T-helper 2 cell treated with Interferon-gamma antibody and Interleukin-4, amounts not matched to agents 5 μg/mL and 100 μg/mL, for 36 hours (primary cell): ENCODE measurements at regions not wholly inside any gene's neighbourhood (a gene's known extent, or its start where the extent isn't known, plus 50 kb on each side); places are given as distances from the start of the nearest gene placed in this dataset.
"Not testable (repeated sequence)": the region's sequence is repeated elsewhere in the genome, so short reads cannot be mapped to it uniquely, and the experiment has no call there.

ENCODE experiments used
- DNase-seq: peaks from one replicate; pipeline ENCODE4 v3.0.0; 2021; ENCODE audit warnings: low spot score
- H3K27ac Mint-ChIP-seq: one replicate; pipeline ENCODE4 v1.8.0; 2021; ENCODE audit warnings: mild to moderate bottlenecking, mixed read lengths
- H3K27me3 Mint-ChIP-seq: one replicate; pipeline ENCODE4 v1.8.0; 2021; ENCODE audit warnings: low read depth, mixed read lengths
- H3K36me3 Mint-ChIP-seq: one replicate; pipeline ENCODE4 v1.8.0; 2021; ENCODE audit warnings: low read depth, mixed read lengths
- H3K4me1 Mint-ChIP-seq: one replicate; pipeline ENCODE4 v1.8.0; 2021; ENCODE audit warnings: low read depth, mixed read lengths
- H3K4me3 Mint-ChIP-seq: one replicate; pipeline ENCODE4 v1.8.0; 2022; ENCODE audit warnings: mild to moderate bottlenecking, moderate library complexity, mixed read lengths
- H3K9me3 Mint-ChIP-seq: one replicate; pipeline ENCODE4 v1.8.0; 2021; ENCODE audit warnings: mixed read lengths

DNA sequence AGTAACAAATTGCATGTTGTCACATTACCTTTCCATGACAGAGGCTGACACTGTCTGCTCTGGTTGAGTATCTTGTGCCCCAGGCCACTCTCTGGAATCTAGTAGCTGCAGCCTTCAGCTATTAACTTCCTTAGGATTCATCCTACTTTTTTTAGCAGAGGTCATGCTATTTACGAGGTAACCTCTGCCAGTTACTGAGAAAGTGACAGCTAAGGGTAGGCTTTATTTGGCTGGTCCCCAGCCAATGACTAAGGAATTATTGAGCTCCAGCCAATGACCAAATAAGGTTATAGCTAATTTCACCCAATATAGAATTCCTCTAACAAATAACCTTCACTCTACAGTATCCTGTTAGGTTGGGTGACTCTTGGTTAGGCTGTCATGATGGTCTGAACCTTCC, 1361.7 kb downstream of the XPNPEP1 start:
- no peak for DNase-seq

DNA sequence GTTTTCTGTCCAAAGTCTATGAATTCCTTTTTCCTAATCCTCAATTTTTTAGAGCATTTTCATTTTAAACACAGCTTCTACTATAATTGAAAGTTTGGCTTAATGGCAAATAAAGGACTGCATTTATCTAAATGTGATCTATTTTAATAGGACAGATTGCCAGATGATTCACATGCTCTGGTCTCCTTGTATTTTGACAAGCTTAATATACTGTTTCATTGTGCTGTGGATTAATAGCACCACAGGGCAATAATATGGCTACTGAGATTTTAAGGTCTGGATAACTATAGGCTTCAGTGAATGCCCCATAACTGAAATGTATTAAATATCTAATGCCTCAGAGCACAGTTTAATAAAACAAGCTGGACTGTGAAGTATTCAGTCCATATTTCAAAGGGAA, 1362.8 kb downstream of the XPNPEP1 start:
- no peaks in the 10 kb centered on the region for H3K36me3 Mint-ChIP-seq
- DNase-seq = no peak
- no peaks in the 10 kb centered on the region for H3K4me1 Mint-ChIP-seq
- H3K27me3 Mint-ChIP-seq = no peaks in the 10 kb centered on the region
- H3K27ac Mint-ChIP-seq = no peak overlapping the region
- no peak overlapping the region for H3K4me3 Mint-ChIP-seq
- no peaks in the 10 kb centered on the region for H3K9me3 Mint-ChIP-seq

More for the DNA sequence above, 1361.7 kb downstream of the XPNPEP1 start:
- no peaks in the 10 kb centered on the region for H3K36me3 Mint-ChIP-seq
- H3K4me1 Mint-ChIP-seq = no peaks in the 10 kb centered on the region
- no peaks in the 10 kb centered on the region for H3K9me3 Mint-ChIP-seq
- no peak overlapping the region for H3K4me3 Mint-ChIP-seq
- H3K27me3 Mint-ChIP-seq = no peaks in the 10 kb centered on the region
- H3K27ac Mint-ChIP-seq = no peak overlapping the region

DNA sequence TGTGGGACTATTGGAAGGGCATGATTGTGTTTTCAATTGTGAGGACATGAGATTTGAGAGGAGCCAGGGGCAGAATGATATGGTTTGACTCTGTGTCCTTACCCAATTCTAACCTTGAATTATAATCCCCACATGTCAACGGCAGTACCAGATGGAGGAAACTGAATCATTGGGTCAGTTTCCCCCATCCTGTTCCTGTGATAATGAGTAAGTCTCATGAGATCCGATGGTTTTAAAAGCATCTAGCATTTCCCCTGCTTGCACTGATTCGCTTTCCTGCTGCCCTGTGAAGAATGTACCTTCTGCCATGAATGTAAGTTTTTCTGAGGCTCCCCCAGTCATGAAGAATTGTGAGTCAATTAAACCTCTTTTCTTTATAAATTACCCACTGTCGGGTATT, 1367.1 kb downstream of the XPNPEP1 start:
- Mint-ChIP-seq H3K27ac (no peak overlapping the region), H3K9me3 (peaks cover 3% of the 10 kb centered on the region), H3K4me1 (no peaks in the 10 kb centered on the region), H3K27me3 (no peaks in the 10 kb centered on the region), H3K4me3 (no peak overlapping the region), H3K36me3 (no peaks in the 10 kb centered on the region)
- no peak for DNase-seq

DNA sequence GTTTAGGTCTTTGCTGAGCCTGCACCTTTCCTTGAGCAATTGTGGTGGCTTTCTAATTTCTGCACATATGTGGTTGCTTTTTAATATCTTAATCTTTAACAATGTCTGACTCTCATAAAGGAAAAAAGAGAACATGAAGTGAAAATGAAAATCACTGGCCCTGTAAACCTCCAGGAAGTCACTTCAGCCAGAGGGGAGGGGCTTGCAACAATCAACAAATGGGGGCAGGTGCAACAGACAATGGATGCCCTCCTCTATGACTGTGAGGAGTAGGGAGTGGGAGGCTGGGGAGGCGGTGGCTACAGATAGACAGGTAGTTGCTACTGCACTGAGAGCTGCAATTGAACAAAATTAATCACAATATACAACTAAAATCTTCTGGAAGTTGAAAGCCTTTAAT, 1377.4 kb downstream of the XPNPEP1 start:
- Mint-ChIP-seq H3K4me1 (no peaks in the 10 kb centered on the region), H3K4me3 (no peak overlapping the region), H3K9me3 (no peaks in the 10 kb centered on the region), H3K27me3 (no peaks in the 10 kb centered on the region), H3K27ac (no peak overlapping the region), H3K36me3 (no peaks in the 10 kb centered on the region)
- no peak for DNase-seq

DNA sequence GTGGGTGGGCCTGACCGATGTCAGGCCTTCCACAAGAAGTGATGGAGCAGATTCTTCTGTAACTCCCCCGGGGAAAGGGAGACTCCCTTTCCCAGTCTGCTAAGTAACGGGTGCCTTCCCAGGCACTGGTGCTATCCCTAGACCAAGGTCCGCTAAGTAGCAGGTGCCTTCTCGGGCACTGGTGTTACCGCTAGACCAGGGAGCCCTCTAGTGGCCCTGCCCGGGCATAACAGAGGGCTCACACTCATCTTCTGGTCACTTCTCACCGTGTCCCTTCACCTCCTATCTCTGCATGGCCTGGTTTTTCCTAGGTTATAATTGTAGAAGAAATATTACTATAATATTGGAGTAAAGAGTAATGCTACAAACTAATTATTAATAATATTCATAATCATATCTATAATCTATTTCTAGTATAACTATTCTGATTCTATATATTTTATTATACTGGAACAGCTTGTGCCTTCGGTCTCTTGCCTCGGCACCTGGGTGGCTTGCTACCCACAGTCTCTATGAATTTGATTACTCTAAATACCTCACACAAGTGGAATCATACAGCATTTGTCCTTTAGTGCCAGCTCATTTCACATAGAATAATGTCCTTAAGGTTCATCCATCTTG, 1378.7 kb downstream of the XPNPEP1 start:
- H3K36me3 Mint-ChIP-seq = no peaks in the 10 kb centered on the region
- no peak overlapping the region for H3K4me3 Mint-ChIP-seq
- no peaks in the 10 kb centered on the region for H3K4me1 Mint-ChIP-seq
- no peaks in the 10 kb centered on the region for H3K27me3 Mint-ChIP-seq
- no peak overlapping the region for H3K27ac Mint-ChIP-seq
- no peaks in the 10 kb centered on the region for H3K9me3 Mint-ChIP-seq
- DNase-seq = peak; percentile 25

DNA sequence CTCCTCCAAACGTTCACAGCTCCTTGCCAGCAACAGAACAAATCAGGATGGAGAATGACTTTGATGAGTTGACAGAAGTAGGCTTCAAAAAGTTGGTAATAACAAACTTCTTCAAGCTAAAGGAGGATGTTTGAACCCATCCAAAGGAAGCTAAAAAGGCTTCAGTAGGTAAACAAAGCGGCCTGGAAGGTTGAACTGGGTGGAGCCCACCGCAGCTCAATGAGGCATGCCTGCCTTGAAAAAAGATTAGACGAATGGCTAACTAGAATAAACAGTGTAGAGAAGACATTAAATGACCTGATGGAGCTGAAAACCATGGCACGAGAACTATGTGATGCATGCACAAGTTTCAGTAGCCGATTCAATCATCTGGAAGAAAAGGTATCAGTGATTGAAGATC, 1369.0 kb upstream of the SORCS1 start:
- not testable (repeated sequence) for DNase-seq, H3K27me3 Mint-ChIP-seq, H3K4me1 Mint-ChIP-seq, H3K4me3 Mint-ChIP-seq, H3K36me3 Mint-ChIP-seq, H3K27ac Mint-ChIP-seq
- peaks cover 23% of the 10 kb centered on the region for H3K9me3 Mint-ChIP-seq

DNA sequence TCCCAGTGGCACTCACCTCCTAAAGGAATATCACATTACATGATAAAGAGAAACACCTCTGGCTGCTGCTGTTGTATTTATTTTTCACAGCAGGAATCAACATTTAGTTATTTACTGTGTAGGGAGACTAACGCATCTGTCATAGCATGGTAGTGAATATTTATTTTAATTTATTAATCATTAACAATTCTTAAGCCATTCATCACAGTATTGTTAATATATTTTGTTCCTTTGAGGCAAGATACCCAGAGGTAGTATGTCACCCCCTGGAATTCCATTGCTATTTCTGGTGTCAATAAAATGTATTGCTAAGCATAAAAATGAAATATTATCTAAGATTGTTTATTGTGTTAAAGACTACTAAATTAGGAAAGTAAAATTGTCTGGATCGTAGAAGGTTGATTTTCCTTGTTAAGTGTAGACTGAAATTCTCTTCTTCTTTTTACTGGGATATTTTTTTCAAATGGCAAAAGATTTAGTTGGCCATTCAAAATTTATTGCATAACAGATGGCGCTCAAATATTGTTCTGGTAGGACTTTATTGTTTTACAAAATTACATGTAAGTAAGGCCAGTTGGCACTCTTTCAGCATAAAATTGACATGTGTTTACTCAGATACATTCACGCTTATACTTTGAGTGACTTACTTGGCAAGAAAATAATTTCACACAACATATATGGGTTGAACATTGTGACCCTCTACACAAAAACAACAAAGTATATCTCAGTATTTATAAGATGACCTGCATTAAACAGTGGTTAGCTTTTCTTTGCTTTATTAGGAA, 1358.7 kb upstream of the SORCS1 start:
- DNase-seq = no peak
- Mint-ChIP-seq H3K27me3 (no peaks in the 10 kb centered on the region), H3K27ac (no peak overlapping the region), H3K4me3 (no peak overlapping the region), H3K36me3 (no peaks in the 10 kb centered on the region), H3K9me3 (peaks cover 10% of the 10 kb centered on the region), H3K4me1 (no peaks in the 10 kb centered on the region)

DNA sequence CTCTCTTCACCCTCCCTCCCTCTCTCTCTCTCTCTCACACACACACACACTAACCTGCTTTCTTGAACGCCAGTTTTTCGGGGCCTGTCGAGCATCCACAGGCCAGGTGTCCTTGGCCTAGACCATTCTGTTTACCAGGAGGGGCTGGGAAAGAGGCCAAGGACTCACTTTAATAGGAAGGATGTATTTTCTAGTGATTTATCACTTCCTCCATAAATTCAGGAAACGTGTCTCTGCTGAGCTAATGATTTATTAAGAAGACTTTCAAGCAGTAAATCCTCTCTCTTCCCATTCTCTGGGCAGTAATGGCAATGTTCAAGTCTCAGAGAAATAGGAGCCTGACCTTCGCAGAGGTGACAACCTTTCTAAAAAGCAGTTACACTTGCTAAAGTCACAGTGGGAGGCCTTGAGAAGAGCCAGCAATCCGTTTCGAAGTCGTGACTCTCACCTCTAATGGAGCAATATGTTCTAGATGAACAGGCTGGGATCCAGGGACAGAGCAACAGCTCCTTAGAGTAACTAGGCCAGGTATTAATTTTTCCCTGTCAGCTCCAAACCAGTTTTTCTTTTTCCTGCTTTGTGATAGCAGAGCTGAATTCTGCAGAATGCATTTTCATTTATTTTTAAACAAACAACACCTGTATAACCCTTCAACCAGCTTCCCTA, 1357.5 kb upstream of the SORCS1 start:
- Mint-ChIP-seq H3K27me3 (no peaks in the 10 kb centered on the region), H3K4me3 (no peak overlapping the region), H3K36me3 (no peaks in the 10 kb centered on the region), H3K4me1 (no peaks in the 10 kb centered on the region), H3K27ac (no peak overlapping the region), H3K9me3 (peaks cover 18% of the 10 kb centered on the region)
- no peak for DNase-seq

DNA sequence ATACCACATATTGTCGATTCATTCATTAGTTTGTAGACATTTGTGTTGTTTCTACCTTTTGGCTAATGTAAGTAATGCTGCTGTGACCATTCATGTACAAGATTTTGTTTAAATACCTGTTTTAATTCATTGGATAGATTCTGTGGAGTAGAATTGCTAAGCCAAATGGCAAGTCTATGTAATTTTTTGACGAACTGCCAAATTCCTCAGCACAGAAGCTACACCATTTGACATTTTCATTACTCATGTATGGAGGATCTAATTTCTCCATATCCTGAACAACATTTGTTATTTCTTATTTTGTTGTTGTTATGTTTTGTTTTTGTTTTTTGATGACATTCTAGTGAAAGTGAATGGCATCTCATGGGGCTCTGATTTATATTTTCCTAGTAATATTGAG, 1351.3 kb upstream of the SORCS1 start:
- Mint-ChIP-seq H3K4me3 (no peak overlapping the region), H3K27ac (no peak overlapping the region), H3K4me1 (no peaks in the 10 kb centered on the region), H3K36me3 (no peaks in the 10 kb centered on the region), H3K27me3 (no peaks in the 10 kb centered on the region), H3K9me3 (peaks cover 21% of the 10 kb centered on the region)
- no peak for DNase-seq

DNA sequence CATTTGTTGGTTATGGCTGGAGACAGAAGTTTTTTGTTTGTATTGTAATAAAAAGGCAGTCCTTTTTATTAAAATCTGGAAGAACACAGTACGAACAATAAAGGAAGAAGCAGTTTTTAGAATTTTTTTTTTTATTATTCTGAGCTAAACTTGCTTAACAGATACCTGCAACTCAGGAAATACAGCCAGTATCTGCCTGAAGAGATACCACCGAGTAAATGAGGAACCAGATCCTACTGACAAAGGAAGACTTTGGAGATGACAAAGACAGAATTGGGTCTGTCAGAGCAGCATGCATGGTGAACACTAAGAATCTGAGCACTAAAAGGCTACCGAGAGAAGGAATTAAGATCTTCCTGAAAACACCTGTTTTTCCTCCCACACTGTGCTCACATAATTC, 1335.9 kb upstream of the SORCS1 start:
- Mint-ChIP-seq H3K36me3 (no peaks in the 10 kb centered on the region), H3K27ac (no peak overlapping the region), H3K9me3 (peaks cover 36% of the 10 kb centered on the region), H3K4me3 (no peak overlapping the region), H3K4me1 (no peaks in the 10 kb centered on the region), H3K27me3 (no peaks in the 10 kb centered on the region)
- no peak for DNase-seq

DNA sequence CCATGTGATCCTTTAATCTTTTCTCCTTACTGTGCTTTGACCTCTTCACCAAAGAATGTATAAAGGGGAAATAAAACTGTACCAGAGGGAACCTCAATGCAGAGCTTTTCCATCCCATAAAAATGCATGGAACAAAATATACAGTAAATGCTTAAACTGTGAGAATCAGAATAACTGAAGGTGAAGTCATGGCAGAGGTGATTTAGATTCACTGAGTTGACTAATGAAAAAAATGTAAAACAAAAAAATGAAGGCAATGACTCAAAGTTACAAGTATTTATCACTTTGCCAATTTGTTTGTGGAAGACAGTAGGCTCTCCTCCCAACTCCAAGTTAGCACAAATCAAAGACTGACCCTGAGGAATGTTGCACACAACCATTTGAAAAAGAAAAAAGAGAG, 1331.6 kb upstream of the SORCS1 start:
- DNase-seq = no peak
- peaks cover 27% of the 10 kb centered on the region for H3K9me3 Mint-ChIP-seq

DNA sequence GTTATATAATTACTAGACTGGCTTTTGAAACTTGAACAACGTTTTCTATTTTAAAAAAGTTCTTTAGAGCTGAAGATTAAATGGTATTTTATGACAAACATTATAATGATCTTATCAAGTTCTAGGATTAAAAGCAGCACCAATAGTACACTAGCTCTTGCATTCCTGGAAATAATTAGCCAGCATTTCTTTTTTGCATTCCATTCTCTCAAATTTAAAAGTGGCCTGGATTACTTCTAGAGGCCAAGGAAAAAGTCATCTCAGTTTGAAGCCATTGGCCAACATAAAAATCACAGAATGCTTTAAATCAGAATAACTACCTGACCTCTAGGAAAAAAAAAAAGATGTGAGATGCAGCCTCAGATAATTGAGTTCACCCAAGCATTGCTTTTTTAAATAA, 1326.4 kb upstream of the SORCS1 start:
- no peaks in the 10 kb centered on the region for H3K27me3 Mint-ChIP-seq
- no peaks in the 10 kb centered on the region for H3K4me1 Mint-ChIP-seq
- H3K9me3 Mint-ChIP-seq = peaks cover 15% of the 10 kb centered on the region
- no peak for DNase-seq
- H3K4me3 Mint-ChIP-seq = no peak overlapping the region
- H3K27ac Mint-ChIP-seq = no peak overlapping the region
- no peaks in the 10 kb centered on the region for H3K36me3 Mint-ChIP-seq

More for the DNA sequence above, 1331.6 kb upstream of the SORCS1 start:
- H3K4me3 Mint-ChIP-seq = no peak overlapping the region
- H3K27me3 Mint-ChIP-seq = no peaks in the 10 kb centered on the region
- no peaks in the 10 kb centered on the region for H3K36me3 Mint-ChIP-seq
- no peaks in the 10 kb centered on the region for H3K4me1 Mint-ChIP-seq
- no peak overlapping the region for H3K27ac Mint-ChIP-seq

DNA sequence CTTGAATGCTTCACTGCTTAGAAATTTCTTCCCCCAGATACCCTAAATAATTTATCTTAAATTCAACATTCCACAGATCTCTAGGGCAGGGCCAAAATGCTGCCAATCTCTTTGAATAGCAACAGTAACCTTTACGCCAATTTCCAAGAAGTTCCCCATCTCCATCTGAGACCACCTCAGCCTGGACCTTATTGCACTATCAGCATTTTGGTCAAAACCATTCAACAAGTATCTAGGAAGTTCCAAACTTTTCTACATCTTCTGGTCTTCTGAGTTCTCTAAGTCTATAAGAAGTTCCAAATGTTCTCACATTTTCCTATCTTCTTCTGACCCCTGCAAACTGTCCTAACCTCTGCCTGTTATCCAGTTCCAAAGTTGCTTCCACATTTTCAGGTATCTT, 1306.9 kb upstream of the SORCS1 start:
- H3K27me3 Mint-ChIP-seq = peaks cover 3% of the 10 kb centered on the region
- no peak overlapping the region for H3K27ac Mint-ChIP-seq
- H3K9me3 Mint-ChIP-seq = peaks cover 8% of the 10 kb centered on the region
- no peaks in the 10 kb centered on the region for H3K4me1 Mint-ChIP-seq
- H3K36me3 Mint-ChIP-seq = no peaks in the 10 kb centered on the region
- no peak overlapping the region for H3K4me3 Mint-ChIP-seq
- DNase-seq = no peak

DNA sequence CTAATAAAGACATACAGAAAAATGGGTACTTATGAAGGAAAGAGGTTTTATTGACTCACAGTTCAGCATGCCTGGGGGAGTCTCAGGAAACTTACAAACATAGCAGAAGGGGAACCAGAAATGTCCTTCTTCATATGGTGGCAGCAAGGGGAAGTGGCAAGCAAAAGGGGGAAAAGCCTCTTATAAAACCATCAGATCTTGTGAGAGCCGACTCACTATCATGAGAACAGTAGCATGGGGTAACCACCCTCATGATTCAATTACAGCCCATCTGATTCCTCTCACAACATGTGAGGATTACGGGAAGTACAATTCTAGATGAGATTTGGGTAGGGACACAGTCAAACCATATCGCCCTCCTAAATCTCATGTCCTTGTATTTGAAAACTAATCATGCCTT, 1305.4 kb upstream of the SORCS1 start:
- H3K4me1 Mint-ChIP-seq = no peaks in the 10 kb centered on the region
- no peak overlapping the region for H3K4me3 Mint-ChIP-seq
- DNase-seq = no peak
- H3K27ac Mint-ChIP-seq = no peak overlapping the region
- H3K36me3 Mint-ChIP-seq = no peaks in the 10 kb centered on the region
- peaks cover 3% of the 10 kb centered on the region for H3K27me3 Mint-ChIP-seq
- H3K9me3 Mint-ChIP-seq = peaks cover 8% of the 10 kb centered on the region
